ENCODE measurements at regions not wholly inside any gene's neighbourhood (a gene's known extent, or its start where the extent isn't known, plus 50 kb on each side); places are given as distances from the start of the nearest gene placed in this dataset.

DNA sequence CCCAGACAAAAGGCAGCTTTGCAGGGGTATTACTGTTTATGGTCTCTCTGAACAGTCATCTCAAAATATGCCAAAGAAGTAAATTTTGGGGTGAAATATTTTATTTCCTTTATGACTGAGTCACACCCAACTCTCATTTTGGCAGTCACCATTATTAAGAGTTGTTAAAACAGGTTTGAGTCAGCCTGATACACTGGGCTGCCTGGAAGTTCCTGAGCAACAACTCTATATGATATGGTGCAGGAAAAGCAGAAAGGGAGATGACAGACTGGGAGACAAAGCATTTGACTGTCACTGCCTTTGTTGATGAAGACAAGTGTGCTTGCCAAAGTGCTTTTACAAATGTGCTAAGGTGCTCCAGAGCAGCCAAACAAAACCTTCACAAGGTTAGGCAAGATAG is 1263.5 kb downstream of the PCDH7 start:
- Mint-ChIP-seq H3K27me3 (no peaks in the 10 kb centered on the region), H3K36me3 (ENCODE audit: low read depth) (no peaks in the 10 kb centered on the region), H3K4me3 (no peak overlapping the region), H3K27ac (no peak overlapping the region), H3K4me1 (ENCODE audit: low read depth) (no peaks in the 10 kb centered on the region), H3K9me3 (peaks cover 14% of the 10 kb centered on the region)
- H3K4me1 ChIP-seq (ENCODE audit: insufficient read depth, low read length), result no peaks in the 10 kb centered on the region
- TF ChIP-seq, protein P1, sequence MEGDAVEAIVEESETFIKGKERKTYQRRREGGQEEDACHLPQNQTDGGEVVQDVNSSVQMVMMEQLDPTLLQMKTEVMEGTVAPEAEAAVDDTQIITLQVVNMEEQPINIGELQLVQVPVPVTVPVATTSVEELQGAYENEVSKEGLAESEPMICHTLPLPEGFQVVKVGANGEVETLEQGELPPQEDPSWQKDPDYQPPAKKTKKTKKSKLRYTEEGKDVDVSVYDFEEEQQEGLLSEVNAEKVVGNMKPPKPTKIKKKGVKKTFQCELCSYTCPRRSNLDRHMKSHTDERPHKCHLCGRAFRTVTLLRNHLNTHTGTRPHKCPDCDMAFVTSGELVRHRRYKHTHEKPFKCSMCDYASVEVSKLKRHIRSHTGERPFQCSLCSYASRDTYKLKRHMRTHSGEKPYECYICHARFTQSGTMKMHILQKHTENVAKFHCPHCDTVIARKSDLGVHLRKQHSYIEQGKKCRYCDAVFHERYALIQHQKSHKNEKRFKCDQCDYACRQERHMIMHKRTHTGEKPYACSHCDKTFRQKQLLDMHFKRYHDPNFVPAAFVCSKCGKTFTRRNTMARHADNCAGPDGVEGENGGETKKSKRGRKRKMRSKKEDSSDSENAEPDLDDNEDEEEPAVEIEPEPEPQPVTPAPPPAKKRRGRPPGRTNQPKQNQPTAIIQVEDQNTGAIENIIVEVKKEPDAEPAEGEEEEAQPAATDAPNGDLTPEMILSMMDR (IDR thresholded peaks at IDR 0.05), result no peak
- DNase-seq, result no peak
- H3K9me3 ChIP-seq (ENCODE audit: control insufficient read depth in 1 of 2, insufficient read depth in 1 of 2, low read length in 2 of 2), result peaks cover 3 to 6% of the 10 kb centered on the region in 2 experiments
- no peak overlapping the region for H3K27ac ChIP-seq (ENCODE audit: low read depth in 1 of 2, low read length in 2 of 2)
- ATAC-seq (ENCODE audit: poor library complexity), result no peak
- H3K4me3 ChIP-seq (ENCODE audit: low read length), result no peak overlapping the region
- no peaks in the 10 kb centered on the region for H3K27me3 ChIP-seq (ENCODE audit: control insufficient read depth in 1 of 2, insufficient read depth in 2 of 2, low read length in 2 of 2)
- CTCF ChIA-PET, result no interaction called here
- intact Hi-C loops (cut with DNase I, micrococcal nuclease), result no loop called here
- POLR2A ChIA-PET, result no interaction called here
- no peaks in the 10 kb centered on the region for H3K36me3 ChIP-seq (ENCODE audit: insufficient read depth, low read length)

DNA sequence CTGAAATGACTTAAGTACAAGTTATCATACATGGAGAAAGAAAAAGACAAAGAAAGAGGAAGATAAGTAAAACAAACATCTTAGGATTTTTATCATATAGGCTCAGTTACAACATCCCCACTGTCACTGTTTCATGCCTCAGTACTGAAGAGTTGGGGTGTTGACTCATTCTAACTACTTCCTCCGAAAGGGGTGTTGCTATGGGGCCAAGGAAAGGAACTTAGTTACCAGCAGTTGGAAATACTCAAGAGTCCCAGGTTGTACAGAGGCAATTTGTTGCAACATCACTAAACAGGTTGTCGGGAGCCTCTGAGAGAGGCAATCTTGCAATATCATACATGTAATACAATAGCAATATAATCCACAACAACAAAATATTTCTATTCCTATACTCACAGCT is 1264.7 kb downstream of the PCDH7 start:
- ATAC-seq (ENCODE audit: poor library complexity) (no peak), DNase-seq (no peak)
- TF ChIP-seq, protein P1 (IDR thresholded peaks at IDR 0.05), result no peak
- intact Hi-C loops (cut with DNase I, micrococcal nuclease), result no loop called here
- no peaks in the 10 kb centered on the region for H3K27me3 ChIP-seq (ENCODE audit: control insufficient read depth in 1 of 2, insufficient read depth in 2 of 2, low read length in 2 of 2)
- peaks cover 3 to 6% of the 10 kb centered on the region in 2 experiments for H3K9me3 ChIP-seq (ENCODE audit: control insufficient read depth in 1 of 2, insufficient read depth in 1 of 2, low read length in 2 of 2)
- Mint-ChIP-seq H3K4me1 (ENCODE audit: low read depth) (no peaks in the 10 kb centered on the region), H3K27me3 (no peaks in the 10 kb centered on the region), H3K36me3 (ENCODE audit: low read depth) (no peaks in the 10 kb centered on the region), H3K27ac (no peak overlapping the region), H3K4me3 (no peak overlapping the region), H3K9me3 (peaks cover 12% of the 10 kb centered on the region)
- no peak overlapping the region for H3K4me3 ChIP-seq (ENCODE audit: low read length)
- no peak overlapping the region for H3K27ac ChIP-seq (ENCODE audit: low read depth in 1 of 2, low read length in 2 of 2)
- H3K36me3 ChIP-seq (ENCODE audit: insufficient read depth, low read length), result no peaks in the 10 kb centered on the region
- CTCF ChIA-PET, result no interaction called here
- POLR2A ChIA-PET, result no interaction called here
- no peaks in the 10 kb centered on the region for H3K4me1 ChIP-seq (ENCODE audit: insufficient read depth, low read length)

DNA sequence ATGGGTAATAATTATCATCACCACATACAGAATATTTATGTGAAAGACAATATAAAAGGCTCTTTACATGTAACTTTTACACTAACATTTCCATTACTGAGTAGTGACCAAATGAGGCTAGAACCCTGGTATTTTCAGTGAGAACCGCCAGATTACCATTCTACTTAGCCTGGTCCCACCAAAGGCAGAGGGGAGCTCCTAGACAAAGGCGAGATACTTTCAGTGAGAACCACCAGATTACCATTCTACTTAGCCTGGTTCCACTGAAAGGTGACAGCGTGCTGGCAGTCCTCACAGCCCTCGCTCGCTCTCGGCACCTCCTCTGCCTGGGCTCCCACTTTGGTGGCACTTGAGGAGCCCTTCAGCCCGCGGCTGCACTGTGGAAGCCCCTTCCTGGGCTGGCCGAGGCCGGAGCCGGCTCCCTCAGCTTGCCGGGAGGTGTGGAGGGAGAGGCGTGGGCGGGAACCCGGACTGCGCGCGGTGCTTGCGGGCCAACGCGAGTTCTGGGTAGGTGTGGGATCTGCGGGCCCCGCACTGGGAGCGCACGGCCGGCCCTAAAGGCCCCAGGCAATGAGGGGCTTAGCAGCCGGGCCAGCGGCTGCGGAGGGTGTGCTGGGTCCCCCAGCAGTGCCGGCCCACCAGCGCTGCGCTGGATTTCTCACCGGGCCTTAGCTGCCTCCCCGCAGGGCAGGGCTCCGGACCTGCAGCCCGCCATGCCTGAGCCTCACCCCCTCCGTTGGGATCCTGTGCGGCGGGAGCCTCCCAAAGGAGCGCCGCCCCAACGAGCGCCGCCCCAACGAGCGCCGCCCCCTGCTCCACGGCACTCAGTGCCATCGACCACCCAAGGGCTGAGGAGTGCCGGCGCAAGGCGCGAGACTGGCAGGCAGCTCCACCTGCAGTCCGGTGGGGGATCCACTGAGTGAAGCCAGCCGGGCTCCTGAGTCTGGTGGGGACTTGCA is 1276.1 kb downstream of the PCDH7 start:
- Mint-ChIP-seq H3K36me3 (ENCODE audit: low read depth) (no peaks in the 10 kb centered on the region), H3K27me3 (no peaks in the 10 kb centered on the region), H3K4me3 (no peak overlapping the region), H3K27ac (no peak overlapping the region), H3K9me3 (peaks cover 8% of the 10 kb centered on the region), H3K4me1 (ENCODE audit: low read depth) (no peaks in the 10 kb centered on the region)
- ATAC-seq (ENCODE audit: poor library complexity) (no peak), DNase-seq (no peak)
- Histone ChIP-seq H3K4me1 (ENCODE audit: insufficient read depth, low read length) (no peaks in the 10 kb centered on the region), H3K27me3 (ENCODE audit: control insufficient read depth in 1 of 2, insufficient read depth in 2 of 2, low read length in 2 of 2) (no peaks in the 10 kb centered on the region), H3K4me3 (ENCODE audit: low read length) (no peak overlapping the region), H3K9me3 (ENCODE audit: control insufficient read depth in 1 of 2, insufficient read depth in 1 of 2, low read length in 2 of 2) (peaks cover 3 to 15% of the 10 kb centered on the region in 2 experiments), H3K27ac (ENCODE audit: low read depth in 1 of 2, low read length in 2 of 2) (no peak overlapping the region), H3K36me3 (ENCODE audit: insufficient read depth, low read length) (no peaks in the 10 kb centered on the region)
- intact Hi-C loops (cut with DNase I, micrococcal nuclease), result no loop called here
- ChIA-PET POLR2A (no interaction called here), CTCF (no interaction called here)
- TF ChIP-seq, protein P1 (IDR thresholded peaks at IDR 0.05), result no peak
